Thyroid gland (tissue), 4 donors: ENCODE measurements at regions not wholly inside any gene's neighbourhood (a gene's known extent, or its start where the extent isn't known, plus 50 kb on each side); places are given as distances from the start of the nearest gene placed in this dataset.

Source experiments
- DNase-seq, 2 donors: peaks; one replicate each; pipeline ENCODE4 v3.0.0-alpha.2; 2019
- H3K27ac ChIP-seq, 3 donors: fragments of 200-600 bp; sonication (generic); 1 replicate in 2 of 3; 2 replicates in 1 of 3; pipeline ENCODE4 v1.5.1; 2016 to 2019; ENCODE audit warnings: mild to moderate bottlenecking in 1 of 3, moderate library complexity in 1 of 3
- H3K27me3 ChIP-seq: fragments of 200-600 bp; sonication (generic); one replicate; pipeline ENCODE4 v1.5.1; 2019
- H3K36me3 ChIP-seq, 2 donors: fragments of 200-600 bp; sonication (generic); one replicate each; pipeline ENCODE4 v1.5.1; 2016 to 2019
- H3K4me1 ChIP-seq, 2 donors: fragments of 200-600 bp; sonication (generic); one replicate each; pipeline ENCODE4 v1.5.1; 2017 to 2019
- H3K4me3 ChIP-seq, 3 donors: fragments of 200-600 bp; sonication (generic); replicated peaks in 1 of 3; 1 replicate in 2 of 3; 2 replicates in 1 of 3; pipeline ENCODE4 v1.5.1; 2016; ENCODE audit warnings: mild to moderate bottlenecking in 1 of 3
- H3K9me3 ChIP-seq: fragments of 200-600 bp; sonication (generic); one replicate; pipeline ENCODE4 v1.5.1; 2017
- POLR2A ChIP-seq, 2 donors: fragments of 450-650 bp; IDR thresholded peaks; one replicate each; pipeline ENCODE4 v1.6.1; 2017; ENCODE audit warnings: antibody characterized with exemption in 2 of 2, mild to moderate bottlenecking in 2 of 2, moderate library complexity in 1 of 2
- WGBS, 2 donors: methylation state at CpG; one replicate each; pipeline ENCODE4 v1.1.5; 2017; 5-methylcytosine and 5-hydroxymethylcytosine counted together
- intact Hi-C: fragments of 100-400 bp; cut with DNase I; formaldehyde crosslinking; loops from one replicate; pipeline ENCODE4 v1.15.1; 2023
- TF ChIP-seq, protein P1 (sequence below), 6 experiments: fragments of 200-600 bp in 3 of 6; fragments of 450-650 bp in 3 of 6; sonication (generic) in 3 of 6; IDR thresholded peaks; one replicate each; pipeline ENCODE4 v1.5.1; 2016 to 2019; ENCODE audit warnings: antibody characterized with exemption in 6 of 6, mild to moderate bottlenecking in 2 of 6, inconsistent platforms in 1 of 6, moderate library complexity in 1 of 6

DNA sequence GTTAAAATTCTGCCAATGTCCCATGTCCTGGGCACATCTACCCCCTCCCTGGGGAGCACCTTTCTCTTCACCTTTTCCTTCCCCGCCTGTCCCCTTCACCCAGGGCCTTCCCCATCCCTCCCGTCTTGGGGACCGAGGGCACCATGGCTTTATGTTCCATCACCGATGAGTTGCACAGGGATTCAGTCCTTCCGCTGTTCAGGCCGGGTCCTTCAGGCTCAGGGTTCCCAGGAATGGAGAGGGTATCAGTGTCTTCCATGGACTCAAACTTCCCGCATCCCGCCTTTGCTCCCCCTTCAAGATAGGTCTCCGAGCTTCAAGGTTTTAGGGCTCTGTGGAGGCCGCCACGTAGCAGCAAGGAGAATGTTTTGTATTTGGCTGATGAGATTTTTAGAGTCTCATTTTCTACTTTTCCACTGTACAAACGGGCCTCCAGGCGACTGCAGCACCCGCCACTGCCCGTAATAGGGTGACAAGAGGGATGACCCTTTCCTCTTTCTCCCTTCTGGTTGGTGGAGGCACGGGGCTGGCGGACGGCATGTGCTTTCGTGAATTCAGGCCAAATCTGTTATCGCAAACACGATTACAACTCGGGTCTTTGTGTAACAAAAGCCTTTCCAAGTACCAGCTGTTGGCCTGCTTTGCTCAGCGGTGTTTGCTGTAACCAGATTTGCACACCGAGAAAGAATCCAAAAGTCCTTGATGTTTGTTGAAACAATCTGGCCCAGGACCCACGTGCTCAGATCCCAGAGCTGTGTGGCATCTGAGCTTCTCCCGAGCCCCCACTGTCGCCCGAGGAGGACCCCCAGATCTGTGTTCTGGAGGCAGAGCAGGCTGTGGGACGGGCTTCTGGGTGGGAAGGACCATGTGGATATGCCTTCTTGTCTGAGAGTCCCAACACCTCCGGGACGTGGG lies 236.3 kb downstream of the SEC14L1 start:
- TF ChIP-seq, protein P1, sequence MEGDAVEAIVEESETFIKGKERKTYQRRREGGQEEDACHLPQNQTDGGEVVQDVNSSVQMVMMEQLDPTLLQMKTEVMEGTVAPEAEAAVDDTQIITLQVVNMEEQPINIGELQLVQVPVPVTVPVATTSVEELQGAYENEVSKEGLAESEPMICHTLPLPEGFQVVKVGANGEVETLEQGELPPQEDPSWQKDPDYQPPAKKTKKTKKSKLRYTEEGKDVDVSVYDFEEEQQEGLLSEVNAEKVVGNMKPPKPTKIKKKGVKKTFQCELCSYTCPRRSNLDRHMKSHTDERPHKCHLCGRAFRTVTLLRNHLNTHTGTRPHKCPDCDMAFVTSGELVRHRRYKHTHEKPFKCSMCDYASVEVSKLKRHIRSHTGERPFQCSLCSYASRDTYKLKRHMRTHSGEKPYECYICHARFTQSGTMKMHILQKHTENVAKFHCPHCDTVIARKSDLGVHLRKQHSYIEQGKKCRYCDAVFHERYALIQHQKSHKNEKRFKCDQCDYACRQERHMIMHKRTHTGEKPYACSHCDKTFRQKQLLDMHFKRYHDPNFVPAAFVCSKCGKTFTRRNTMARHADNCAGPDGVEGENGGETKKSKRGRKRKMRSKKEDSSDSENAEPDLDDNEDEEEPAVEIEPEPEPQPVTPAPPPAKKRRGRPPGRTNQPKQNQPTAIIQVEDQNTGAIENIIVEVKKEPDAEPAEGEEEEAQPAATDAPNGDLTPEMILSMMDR (IDR thresholded peaks at IDR 0.05), result no peak
- TF ChIP-seq POLR2A (IDR thresholded peaks at IDR 0.05), result no peak
- Histone ChIP-seq H3K9me3 (no peaks in the 10 kb centered on the region), H3K27ac (peak overlapping the region in 1 of 3 donors; percentile 77), H3K36me3 (no peaks in the 10 kb centered on the region), H3K27me3 (no peaks in the 10 kb centered on the region), H3K4me3 (no peak overlapping the region), H3K4me1 (peaks cover 46 to 84% of the 10 kb centered on the region in 2 donors)
- intact Hi-C loops, result no loop called here
- DNase-seq, result peak; percentile 52 to 56
- 64% methylated on average over 27 to 29 of the region's 31 CpGs for WGBS, 2 donors

DNA sequence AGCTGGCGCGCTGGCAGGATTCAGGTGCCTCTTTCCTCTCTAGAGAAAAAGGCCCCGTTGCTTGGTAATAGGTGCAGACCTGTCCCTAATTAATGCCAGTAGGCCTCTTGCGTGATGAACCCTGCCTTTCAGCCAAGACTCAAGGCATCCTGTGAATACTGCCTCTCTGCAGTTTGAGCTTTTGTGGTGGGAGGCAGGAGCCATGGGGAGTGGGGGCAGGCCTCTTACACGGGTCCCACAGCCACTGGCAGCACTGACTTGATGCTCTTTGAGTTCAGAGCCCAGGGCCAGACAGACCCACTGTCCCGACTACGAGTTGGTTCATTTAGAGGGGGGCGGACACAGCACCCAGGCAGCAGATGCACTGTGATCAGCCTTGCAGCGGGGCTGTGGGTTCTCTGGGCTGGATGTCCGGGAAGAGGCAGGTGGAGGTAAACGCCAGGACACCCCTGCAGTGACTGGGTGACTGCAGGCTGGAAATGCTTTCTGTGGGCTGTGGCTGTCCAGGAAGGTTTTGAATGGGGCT lies 237.0 kb downstream of the SEC14L1 start:
- TF ChIP-seq POLR2A (IDR thresholded peaks at IDR 0.05), result no peak
- TF ChIP-seq, protein P1 (IDR thresholded peaks at IDR 0.05), result no peak
- peak overlapping the region in 1 of 3 donors; percentile 77 for H3K27ac ChIP-seq
- DNase-seq, result no peak
- H3K4me1 ChIP-seq, result peaks cover 46 to 84% of the 10 kb centered on the region in 2 donors
- no peak overlapping the region for H3K4me3 ChIP-seq
- intact Hi-C loops, result no loop called here
- 83 to 84% methylated on average over 7 to 11 of the region's 11 CpGs for WGBS, 2 donors
- no peaks in the 10 kb centered on the region for H3K27me3 ChIP-seq
- H3K36me3 ChIP-seq, result no peaks in the 10 kb centered on the region
- no peaks in the 10 kb centered on the region for H3K9me3 ChIP-seq

DNA sequence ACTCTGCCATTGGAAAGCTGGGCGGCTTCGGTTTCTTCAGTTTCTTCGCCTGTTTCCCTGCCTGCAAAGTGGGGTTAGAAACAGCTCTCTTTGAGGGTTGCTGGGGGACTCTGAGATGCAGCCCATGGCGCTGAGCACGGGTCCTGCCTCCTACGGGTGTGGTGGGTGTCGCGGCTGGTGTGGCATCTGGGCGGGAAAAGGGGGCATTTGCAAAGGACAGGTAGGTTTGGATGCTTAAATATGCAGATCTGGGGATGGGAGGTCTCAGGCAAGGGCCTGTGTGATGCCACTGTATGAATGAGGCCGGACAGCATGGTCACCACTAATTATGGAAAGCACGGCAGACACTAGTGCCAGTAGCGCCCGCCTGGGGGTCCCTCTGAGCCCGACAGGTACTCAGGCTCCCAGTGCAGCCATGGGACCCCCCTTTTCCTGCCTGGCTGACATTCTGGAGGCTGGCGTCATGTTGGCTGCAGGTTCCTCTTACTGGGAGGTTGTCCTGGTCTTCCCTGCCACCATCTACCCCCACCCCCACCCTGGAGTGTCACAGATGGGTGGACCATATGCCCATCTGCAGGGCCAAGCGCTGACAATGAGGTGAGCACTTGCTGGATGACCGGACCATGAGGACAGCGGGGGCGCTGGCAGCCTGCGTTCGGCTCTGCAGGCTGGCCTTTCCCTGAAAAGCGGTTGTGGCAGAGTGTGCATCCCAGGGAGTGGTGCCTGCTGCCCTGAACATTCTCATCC lies 237.7 kb downstream of the SEC14L1 start:
- intact Hi-C loops, result no loop called here
- no peaks in the 10 kb centered on the region for H3K36me3 ChIP-seq

DNA sequence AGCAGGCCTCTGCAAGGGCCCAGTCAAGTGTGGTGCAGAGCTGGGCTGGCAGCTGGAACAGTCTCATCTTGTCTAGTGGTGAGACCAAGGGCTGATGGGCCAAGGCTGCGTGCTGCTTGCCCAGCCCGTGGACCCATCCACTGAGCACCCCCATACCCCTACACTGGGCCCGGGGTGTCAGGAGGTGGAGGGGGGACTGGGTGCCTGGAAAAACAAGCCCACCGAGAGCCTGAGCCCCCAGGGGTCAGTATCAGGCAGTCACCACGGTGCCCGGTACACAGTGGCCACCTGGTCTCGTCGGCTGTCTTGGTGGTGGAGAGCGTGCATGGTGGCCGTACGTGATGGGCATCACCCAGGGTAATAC lies 238.3 kb downstream of the SEC14L1 start:
- WGBS, 2 donors, result 91% methylated on average over 7 of the region's 11 CpGs; no CpG with 5 or more reads in 1 of the 2 donors
- DNase-seq, result no peak
- Histone ChIP-seq H3K36me3 (no peaks in the 10 kb centered on the region), H3K27me3 (no peaks in the 10 kb centered on the region), H3K9me3 (no peaks in the 10 kb centered on the region), H3K27ac (peak overlapping the region in 1 of 3 donors; percentile 53), H3K4me3 (no peak overlapping the region), H3K4me1 (peaks cover 59 to 96% of the 10 kb centered on the region in 2 donors)
- intact Hi-C loops, result no loop called here
- TF ChIP-seq POLR2A (IDR thresholded peaks at IDR 0.05), result no peak
- TF ChIP-seq, protein P1 (IDR thresholded peaks at IDR 0.05), result no peak

More for the DNA sequence above, 237.7 kb downstream of the SEC14L1 start:
- no peaks in the 10 kb centered on the region for H3K27me3 ChIP-seq
- no peak for DNase-seq
- 92 to 94% methylated on average over 17 to 21 of the region's 22 CpGs for WGBS, 2 donors
- H3K27ac ChIP-seq, result no peak overlapping the region
- TF ChIP-seq, protein P1 (IDR thresholded peaks at IDR 0.05), result no peak
- no peak for TF ChIP-seq POLR2A (IDR thresholded peaks at IDR 0.05)
- no peaks in the 10 kb centered on the region for H3K9me3 ChIP-seq
- no peak overlapping the region for H3K4me3 ChIP-seq
- H3K4me1 ChIP-seq, result peaks cover 53 to 91% of the 10 kb centered on the region in 2 donors
